WTC11 (cell line): ENCODE measurements at regions not wholly inside any gene's neighbourhood (a gene's known extent, or its start where the extent isn't known, plus 50 kb on each side); places are given as distances from the start of the nearest gene placed in this dataset.

Experiments used
- ATAC-seq: fragments of 200-7000 bp; cut with Tn5 transposase; 2 replicates; pipeline ENCODE4 v1.10.0; 2021; ENCODE audit warnings: mild to moderate bottlenecking, moderate library complexity
- CTCF ChIA-PET: fragments of 300-600 bp; sonication (Branson Sonifier 250); formaldehyde crosslinking; loops from one replicate; lab custom pipeline; 2021; ENCODE audit warnings: antibody characterized with exemption; lab: Charles Lee
- POLR2A ChIA-PET: fragments of 350-600 bp; sonication (Branson Sonifier 250); formaldehyde crosslinking; loops from one replicate; lab custom pipeline; 2021; ENCODE audit warnings: antibody characterized with exemption; lab: Charles Lee
- DNase-seq: peaks from one replicate; pipeline ENCODE4 v3.0.0; 2021; ENCODE audit warnings: low spot score
- H3K27ac Mint-ChIP-seq: 2 replicates; pipeline ENCODE4 v1.8.0; 2021; ENCODE audit warnings: mixed read lengths
- H3K27me3 Mint-ChIP-seq: 2 replicates; pipeline ENCODE4 v1.8.0; 2021; ENCODE audit warnings: low read depth, mild to moderate bottlenecking, moderate library complexity, mixed read lengths
- H3K36me3 Mint-ChIP-seq: 2 replicates; pipeline ENCODE4 v1.8.0; 2021; ENCODE audit warnings: mixed read lengths
- H3K4me1 Mint-ChIP-seq: 2 replicates; pipeline ENCODE4 v1.8.0; 2022; ENCODE audit warnings: mixed read lengths
- H3K4me3 Mint-ChIP-seq: 2 replicates; pipeline ENCODE4 v1.8.0; 2021; ENCODE audit warnings: mild to moderate bottlenecking, moderate library complexity, mixed read lengths
- H3K9me3 Mint-ChIP-seq: 2 replicates; pipeline ENCODE4 v1.8.0; 2021; ENCODE audit warnings: mixed read lengths
- ATF1 ChIP-seq: sonication (generic); formaldehyde crosslinking; IDR thresholded peaks from 2 replicates; pipeline ENCODE4 v1.8.1; 2023; ENCODE audit warnings: mild to moderate bottlenecking, moderate library complexity, missing genetic modification reagents
- CREM ChIP-seq: sonication (generic); formaldehyde crosslinking; IDR thresholded peaks from 2 replicates; pipeline ENCODE4 v1.8.1; 2022; ENCODE audit warnings: mild to moderate bottlenecking, missing genetic modification reagents, moderate library complexity
- MYBL2 ChIP-seq: sonication (generic); formaldehyde crosslinking; IDR thresholded peaks from 2 replicates; pipeline ENCODE4 v1.8.1; 2023; ENCODE audit warnings: mild to moderate bottlenecking, moderate library complexity, missing genetic modification reagents
- NFATC4 ChIP-seq: fragments of 250-450 bp; sonication (Bioruptor Pico); IDR thresholded peaks from 2 replicates; pipeline ENCODE4 v1.9.0; 2021; ENCODE audit warnings: mild to moderate bottlenecking
- NFE2L1 ChIP-seq: sonication (generic); formaldehyde crosslinking; IDR thresholded peaks from 2 replicates; pipeline ENCODE4 v1.8.1; 2023; ENCODE audit warnings: missing genetic modification reagents
- RORB ChIP-seq: fragments of 250-450 bp; sonication (Bioruptor Pico); IDR thresholded peaks from 2 replicates; pipeline ENCODE4 v1.9.0; 2021; ENCODE audit warnings: mild to moderate bottlenecking
- TEAD4 ChIP-seq: sonication (generic); formaldehyde crosslinking; IDR thresholded peaks from 2 replicates; pipeline ENCODE4 v1.8.0; 2022; ENCODE audit warnings: mild to moderate bottlenecking, missing genetic modification reagents
- ZNF121 ChIP-seq: sonication (generic); formaldehyde crosslinking; IDR thresholded peaks from 2 replicates; pipeline ENCODE4 v1.8.0; 2023; ENCODE audit warnings: missing genetic modification reagents
- ZNF219 ChIP-seq: sonication (generic); formaldehyde crosslinking; IDR thresholded peaks from 2 replicates; pipeline ENCODE4 v1.8.0; 2023; ENCODE audit warnings: missing genetic modification reagents, mild to moderate bottlenecking, borderline replicate concordance
- ZNF232 ChIP-seq: sonication (generic); formaldehyde crosslinking; IDR thresholded peaks from 2 replicates; pipeline ENCODE4 v1.8.0; 2022; ENCODE audit warnings: mild to moderate bottlenecking, missing genetic modification reagents
- ZNF263 ChIP-seq: sonication (generic); formaldehyde crosslinking; IDR thresholded peaks from 2 replicates; pipeline ENCODE4 v1.8.1; 2022; ENCODE audit warnings: low read depth, mild to moderate bottlenecking, moderate library complexity, missing genetic modification reagents
- ZNF671 ChIP-seq: fragments of 250-450 bp; sonication (Bioruptor Pico); IDR thresholded peaks from 2 replicates; pipeline ENCODE4 v1.8.0; 2021; ENCODE audit warnings: mild to moderate bottlenecking
- TF ChIP-seq, protein P1 (sequence below): sonication (generic); formaldehyde crosslinking; IDR thresholded peaks from 2 replicates; pipeline ENCODE4 v1.8.1; 2023; ENCODE audit warnings: mild to moderate bottlenecking, moderate library complexity, missing genetic modification reagents
- TF ChIP-seq, protein P2 (sequence below): sonication (generic); formaldehyde crosslinking; IDR thresholded peaks from 2 replicates; pipeline ENCODE4 v1.8.0; 2023; ENCODE audit warnings: missing genetic modification reagents, mild to moderate bottlenecking, borderline replicate concordance
- TF ChIP-seq, protein P3 (sequence below): sonication (generic); formaldehyde crosslinking; IDR thresholded peaks from 2 replicates; pipeline ENCODE4 v1.8.1; 2023; ENCODE audit warnings: mild to moderate bottlenecking, missing genetic modification reagents, moderate library complexity
- TF ChIP-seq, protein P4 (sequence below): sonication (generic); formaldehyde crosslinking; IDR thresholded peaks from 2 replicates; pipeline ENCODE4 v1.8.0; 2023; ENCODE audit warnings: mild to moderate bottlenecking, missing genetic modification reagents
- TF ChIP-seq, protein P5 (sequence below): fragments of 250-450 bp; sonication (Bioruptor Pico); IDR thresholded peaks from 2 replicates; pipeline ENCODE4 v1.9.0; 2021; ENCODE audit warnings: mild to moderate bottlenecking

DNA sequence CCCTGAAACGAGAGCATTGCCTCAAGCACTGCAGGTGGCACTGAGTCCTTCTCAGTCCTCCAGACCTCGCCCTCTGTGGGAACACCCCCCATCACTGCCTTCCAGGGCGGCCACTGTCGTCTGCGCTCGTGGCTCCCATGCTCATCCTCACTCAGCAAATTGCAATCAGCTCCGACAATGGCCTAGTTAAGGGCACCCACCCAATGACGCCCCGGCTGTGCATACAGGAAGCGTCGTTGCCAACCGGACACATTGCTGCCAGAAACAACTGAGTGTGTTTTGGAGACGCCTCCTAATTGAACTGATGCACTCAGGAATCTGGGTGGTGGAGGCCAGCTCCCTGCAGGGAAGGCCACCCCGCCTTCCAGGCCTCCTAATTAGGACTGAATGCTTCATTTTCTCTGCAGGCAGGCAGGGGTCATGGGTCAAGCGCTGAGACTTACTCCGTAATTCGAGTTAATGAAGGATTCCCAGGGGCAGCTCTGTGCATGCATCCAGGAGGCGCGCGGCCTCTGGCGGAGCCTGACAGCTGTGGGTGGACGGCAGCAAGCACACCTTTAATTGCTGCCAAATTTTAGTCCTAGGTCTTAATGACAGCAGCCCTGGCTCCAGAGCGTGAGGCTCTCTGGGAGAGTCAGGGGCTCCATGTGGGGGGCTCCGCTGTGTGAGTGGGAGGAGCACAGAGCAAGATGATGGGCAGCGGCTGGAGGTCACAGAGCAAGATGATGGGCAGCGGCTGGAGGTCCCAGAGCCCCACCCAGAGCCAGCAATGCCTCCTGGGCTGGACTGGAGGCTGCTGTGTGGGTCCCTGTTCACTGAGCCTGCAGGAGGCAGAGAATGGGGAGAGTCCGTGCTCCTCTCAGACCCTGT, 199.0 kb downstream of the BRD1 start (continued):
- no peak for TF ChIP-seq ZNF263 (CRISPR knock-in tag)

DNA sequence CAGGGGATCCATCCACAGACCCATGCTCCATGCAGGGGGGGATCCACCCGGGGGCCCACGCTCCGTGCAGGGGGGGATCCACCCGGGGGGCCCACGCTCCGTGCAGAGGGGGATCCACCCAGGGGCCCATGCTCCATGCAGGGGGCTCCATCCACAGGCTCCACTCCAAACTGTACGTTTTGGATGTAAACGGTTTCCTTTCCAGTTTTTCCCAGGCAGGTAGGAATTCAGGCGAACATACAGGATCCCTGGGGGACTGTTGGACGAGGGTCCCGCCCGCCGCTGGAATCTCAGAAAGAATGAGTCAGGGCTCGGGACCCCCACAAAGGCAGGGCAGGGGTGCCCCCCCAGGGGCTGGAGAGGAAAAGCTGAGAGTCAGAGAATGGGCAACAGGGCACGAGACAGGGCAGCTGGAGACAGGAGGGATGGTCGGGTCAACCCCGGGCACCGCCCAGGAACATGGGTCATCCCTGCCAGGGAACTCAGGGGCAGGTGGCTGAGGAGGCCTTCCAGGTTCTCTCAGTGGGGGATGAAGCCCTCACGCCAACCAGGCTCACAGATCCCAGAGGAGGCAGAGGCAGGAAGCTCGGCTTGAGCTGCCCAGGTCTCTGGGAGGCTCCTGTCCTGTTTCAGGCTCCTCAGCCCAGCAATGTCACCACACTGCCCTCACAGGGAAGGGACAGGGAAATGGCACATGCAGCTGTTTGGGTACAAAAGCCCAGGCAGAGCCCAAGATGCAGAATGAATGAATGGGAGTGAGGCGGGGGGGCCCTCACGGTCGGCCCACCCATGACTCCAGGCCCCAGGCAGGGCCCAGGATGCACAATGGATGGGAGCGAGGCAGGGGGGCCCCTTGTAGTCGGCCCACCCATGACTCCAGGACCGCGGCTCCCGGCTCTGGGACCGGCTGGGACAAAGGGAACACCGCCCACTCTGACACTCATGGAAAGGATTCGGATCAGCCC, 200.2 kb downstream of the BRD1 start:
- DNase-seq: peak; percentile 16
- H3K27ac Mint-ChIP-seq: no peak overlapping the region
- no peak for ATAC-seq
- H3K4me3 Mint-ChIP-seq: no peak overlapping the region
- no peaks in the 10 kb centered on the region for H3K36me3 Mint-ChIP-seq
- TF ChIP-seq, protein P1, sequence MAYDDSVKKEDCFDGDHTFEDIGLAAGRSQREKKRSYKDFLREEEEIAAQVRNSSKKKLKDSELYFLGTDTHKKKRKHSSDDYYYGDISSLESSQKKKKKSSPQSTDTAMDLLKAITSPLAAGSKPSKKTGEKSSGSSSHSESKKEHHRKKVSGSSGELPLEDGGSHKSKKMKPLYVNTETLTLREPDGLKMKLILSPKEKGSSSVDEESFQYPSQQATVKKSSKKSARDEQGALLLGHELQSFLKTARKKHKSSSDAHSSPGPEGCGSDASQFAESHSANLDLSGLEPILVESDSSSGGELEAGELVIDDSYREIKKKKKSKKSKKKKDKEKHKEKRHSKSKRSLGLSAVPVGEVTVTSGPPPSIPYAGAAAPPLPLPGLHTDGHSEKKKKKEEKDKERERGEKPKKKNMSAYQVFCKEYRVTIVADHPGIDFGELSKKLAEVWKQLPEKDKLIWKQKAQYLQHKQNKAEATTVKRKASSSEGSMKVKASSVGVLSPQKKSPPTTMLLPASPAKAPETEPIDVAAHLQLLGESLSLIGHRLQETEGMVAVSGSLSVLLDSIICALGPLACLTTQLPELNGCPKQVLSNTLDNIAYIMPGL (CRISPR knock-in tag): no peak
- no peak for TF ChIP-seq NFATC4 (CRISPR knock-in tag)
- TF ChIP-seq ZNF232 (CRISPR knock-in tag): no peak
- no peak for TF ChIP-seq TEAD4 (CRISPR knock-in tag)
- no peak for TF ChIP-seq ZNF263 (CRISPR knock-in tag)
- TF ChIP-seq, protein P2, sequence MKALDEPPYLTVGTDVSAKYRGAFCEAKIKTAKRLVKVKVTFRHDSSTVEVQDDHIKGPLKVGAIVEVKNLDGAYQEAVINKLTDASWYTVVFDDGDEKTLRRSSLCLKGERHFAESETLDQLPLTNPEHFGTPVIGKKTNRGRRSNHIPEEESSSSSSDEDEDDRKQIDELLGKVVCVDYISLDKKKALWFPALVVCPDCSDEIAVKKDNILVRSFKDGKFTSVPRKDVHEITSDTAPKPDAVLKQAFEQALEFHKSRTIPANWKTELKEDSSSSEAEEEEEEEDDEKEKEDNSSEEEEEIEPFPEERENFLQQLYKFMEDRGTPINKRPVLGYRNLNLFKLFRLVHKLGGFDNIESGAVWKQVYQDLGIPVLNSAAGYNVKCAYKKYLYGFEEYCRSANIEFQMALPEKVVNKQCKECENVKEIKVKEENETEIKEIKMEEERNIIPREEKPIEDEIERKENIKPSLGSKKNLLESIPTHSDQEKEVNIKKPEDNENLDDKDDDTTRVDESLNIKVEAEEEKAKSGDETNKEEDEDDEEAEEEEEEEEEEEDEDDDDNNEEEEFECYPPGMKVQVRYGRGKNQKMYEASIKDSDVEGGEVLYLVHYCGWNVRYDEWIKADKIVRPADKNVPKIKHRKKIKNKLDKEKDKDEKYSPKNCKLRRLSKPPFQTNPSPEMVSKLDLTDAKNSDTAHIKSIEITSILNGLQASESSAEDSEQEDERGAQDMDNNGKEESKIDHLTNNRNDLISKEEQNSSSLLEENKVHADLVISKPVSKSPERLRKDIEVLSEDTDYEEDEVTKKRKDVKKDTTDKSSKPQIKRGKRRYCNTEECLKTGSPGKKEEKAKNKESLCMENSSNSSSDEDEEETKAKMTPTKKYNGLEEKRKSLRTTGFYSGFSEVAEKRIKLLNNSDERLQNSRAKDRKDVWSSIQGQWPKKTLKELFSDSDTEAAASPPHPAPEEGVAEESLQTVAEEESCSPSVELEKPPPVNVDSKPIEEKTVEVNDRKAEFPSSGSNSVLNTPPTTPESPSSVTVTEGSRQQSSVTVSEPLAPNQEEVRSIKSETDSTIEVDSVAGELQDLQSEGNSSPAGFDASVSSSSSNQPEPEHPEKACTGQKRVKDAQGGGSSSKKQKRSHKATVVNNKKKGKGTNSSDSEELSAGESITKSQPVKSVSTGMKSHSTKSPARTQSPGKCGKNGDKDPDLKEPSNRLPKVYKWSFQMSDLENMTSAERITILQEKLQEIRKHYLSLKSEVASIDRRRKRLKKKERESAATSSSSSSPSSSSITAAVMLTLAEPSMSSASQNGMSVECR: no peak
- TF ChIP-seq CREM (CRISPR knock-in tag): no peak
- TF ChIP-seq ZNF219 (CRISPR knock-in tag): no peak
- TF ChIP-seq, protein P3, sequence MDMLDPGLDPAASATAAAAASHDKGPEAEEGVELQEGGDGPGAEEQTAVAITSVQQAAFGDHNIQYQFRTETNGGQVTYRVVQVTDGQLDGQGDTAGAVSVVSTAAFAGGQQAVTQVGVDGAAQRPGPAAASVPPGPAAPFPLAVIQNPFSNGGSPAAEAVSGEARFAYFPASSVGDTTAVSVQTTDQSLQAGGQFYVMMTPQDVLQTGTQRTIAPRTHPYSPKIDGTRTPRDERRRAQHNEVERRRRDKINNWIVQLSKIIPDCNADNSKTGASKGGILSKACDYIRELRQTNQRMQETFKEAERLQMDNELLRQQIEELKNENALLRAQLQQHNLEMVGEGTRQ (CRISPR knock-in tag): no peak
- no peak for TF ChIP-seq RORB (CRISPR knock-in tag)
- TF ChIP-seq, all 79 proteins: peak for 0
- Mint-ChIP-seq H3K9me3 (no peaks in the 10 kb centered on the region), H3K4me1 (0 out of 2 replicates have a peak, but pooled peaks cover under 1% of the 10 kb centered on the region), H3K27me3 (no peaks in the 10 kb centered on the region; the same call in 1 of the 2 replicates)
- POLR2A ChIA-PET: no interaction called here
- CTCF ChIA-PET: interaction anchor here (0.8 to 1.5 kb wide), 2 partner anchors 97 to 194 kb away, joined by 3 to 10 read pairs; no protein-coding TSS in a partner anchor

DNA sequence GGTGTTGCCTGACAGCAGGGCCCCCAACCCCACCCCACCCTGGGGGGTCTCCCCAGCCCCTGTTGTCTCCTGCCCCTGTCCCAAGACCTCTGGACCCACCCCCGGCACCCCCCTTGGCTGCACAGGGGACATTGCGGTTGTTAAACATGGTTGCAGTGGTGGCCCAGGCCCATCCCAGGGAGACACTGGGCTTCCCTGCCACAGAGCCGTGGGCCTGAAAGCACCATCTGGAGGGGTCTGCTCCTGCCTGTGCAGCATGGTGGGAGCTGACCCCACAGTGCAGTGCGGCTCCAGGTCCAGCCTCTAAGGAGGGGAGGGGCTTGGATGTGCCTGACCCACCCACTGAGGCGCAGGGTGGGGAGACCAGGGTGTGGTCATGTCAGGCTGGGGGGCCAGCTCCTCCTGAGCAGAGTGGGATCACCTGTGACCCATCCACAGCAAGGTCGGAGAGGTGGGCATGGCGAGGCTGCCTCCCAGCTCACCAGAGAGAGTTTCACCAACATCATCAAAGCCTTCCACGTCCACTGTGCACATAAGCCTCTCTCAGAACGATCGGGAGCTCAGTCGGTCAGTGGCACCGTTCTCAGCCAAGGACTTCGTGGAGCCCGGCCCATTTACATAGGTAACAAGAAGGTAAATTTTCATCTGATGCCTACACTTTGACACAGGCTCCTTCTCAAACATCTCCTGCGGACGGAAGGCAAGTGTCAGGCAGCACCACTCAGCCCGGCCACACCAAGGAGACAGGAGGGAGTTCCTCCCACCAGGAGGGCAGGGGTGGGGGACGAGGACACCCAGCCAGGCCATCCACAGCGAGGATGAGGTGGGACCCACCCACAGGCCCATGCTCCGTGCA, 201.1 kb downstream of the BRD1 start:
- ChIA-PET CTCF (interaction anchor here (0.6 to 0.8 kb wide), 2 partner anchors 14 to 321 kb away, joined by 3 to 4 read pairs; no protein-coding TSS in a partner anchor), POLR2A (interaction anchor here (0.6 kb wide), 1 partner anchor 729 kb away, joined by 3 read pairs; no protein-coding TSS in a partner anchor)
- Mint-ChIP-seq H3K4me3 (no peak overlapping the region), H3K27me3 (no peaks in the 10 kb centered on the region; the same call in 1 of the 2 replicates), H3K27ac (no peak overlapping the region), H3K9me3 (no peaks in the 10 kb centered on the region), H3K36me3 (no peaks in the 10 kb centered on the region), H3K4me1 (no peaks in the 10 kb centered on the region)
- no peak for ATAC-seq
- DNase-seq: no peak
- TF ChIP-seq MYBL2 (CRISPR knock-in tag) (no peak), ZNF671 (CRISPR knock-in tag) (no peak), NFE2L1 (no peak), ZNF219 (CRISPR knock-in tag) (no peak), ZNF121 (CRISPR knock-in tag) (no peak), ATF1 (CRISPR knock-in tag) (no peak)
- TF ChIP-seq, protein P4, sequence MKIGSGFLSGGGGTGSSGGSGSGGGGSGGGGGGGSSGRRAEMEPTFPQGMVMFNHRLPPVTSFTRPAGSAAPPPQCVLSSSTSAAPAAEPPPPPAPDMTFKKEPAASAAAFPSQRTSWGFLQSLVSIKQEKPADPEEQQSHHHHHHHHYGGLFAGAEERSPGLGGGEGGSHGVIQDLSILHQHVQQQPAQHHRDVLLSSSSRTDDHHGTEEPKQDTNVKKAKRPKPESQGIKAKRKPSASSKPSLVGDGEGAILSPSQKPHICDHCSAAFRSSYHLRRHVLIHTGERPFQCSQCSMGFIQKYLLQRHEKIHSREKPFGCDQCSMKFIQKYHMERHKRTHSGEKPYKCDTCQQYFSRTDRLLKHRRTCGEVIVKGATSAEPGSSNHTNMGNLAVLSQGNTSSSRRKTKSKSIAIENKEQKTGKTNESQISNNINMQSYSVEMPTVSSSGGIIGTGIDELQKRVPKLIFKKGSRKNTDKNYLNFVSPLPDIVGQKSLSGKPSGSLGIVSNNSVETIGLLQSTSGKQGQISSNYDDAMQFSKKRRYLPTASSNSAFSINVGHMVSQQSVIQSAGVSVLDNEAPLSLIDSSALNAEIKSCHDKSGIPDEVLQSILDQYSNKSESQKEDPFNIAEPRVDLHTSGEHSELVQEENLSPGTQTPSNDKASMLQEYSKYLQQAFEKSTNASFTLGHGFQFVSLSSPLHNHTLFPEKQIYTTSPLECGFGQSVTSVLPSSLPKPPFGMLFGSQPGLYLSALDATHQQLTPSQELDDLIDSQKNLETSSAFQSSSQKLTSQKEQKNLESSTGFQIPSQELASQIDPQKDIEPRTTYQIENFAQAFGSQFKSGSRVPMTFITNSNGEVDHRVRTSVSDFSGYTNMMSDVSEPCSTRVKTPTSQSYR (CRISPR knock-in tag): no peak
- TF ChIP-seq, protein P5, sequence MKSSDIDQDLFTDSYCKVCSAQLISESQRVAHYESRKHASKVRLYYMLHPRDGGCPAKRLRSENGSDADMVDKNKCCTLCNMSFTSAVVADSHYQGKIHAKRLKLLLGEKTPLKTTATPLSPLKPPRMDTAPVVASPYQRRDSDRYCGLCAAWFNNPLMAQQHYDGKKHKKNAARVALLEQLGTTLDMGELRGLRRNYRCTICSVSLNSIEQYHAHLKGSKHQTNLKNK: no peak
